ENCODE measurements at regions not wholly inside any gene's neighbourhood (a gene's known extent, or its start where the extent isn't known, plus 50 kb on each side); places are given as distances from the start of the nearest gene placed in this dataset.

GRCh38 chr5:12825163-12825562, 920.9 kb upstream of the CTNND2 start:
- Histone ChIP-seq H3K27ac (replicated peaks) (no peak overlapping the region), H3K27me3 (ENCODE audit: insufficient read depth, poor library complexity, severe bottlenecking) (no peaks in the 10 kb centered on the region), H3K4me3 (replicated peaks; ENCODE audit: insufficient read depth, low read length) (no peak overlapping the region)
- no peak for DNase-seq (ENCODE audit: low read depth in 1 of 2, low spot score in 1 of 2)
- no peak for TF ChIP-seq REST (IDR thresholded peaks at IDR 0.05; ENCODE audit: insufficient replicate concordance, low read depth)

- Histone ChIP-seq H3K4me3 (replicated peaks; ENCODE audit: insufficient read depth, low read length) (no peak overlapping the region), H3K27me3 (ENCODE audit: insufficient read depth, poor library complexity, severe bottlenecking) (no peaks in the 10 kb centered on the region), H3K27ac (replicated peaks) (no peak overlapping the region)
- no peak for DNase-seq (ENCODE audit: low read depth in 1 of 2, low spot score in 1 of 2)
- no peak for TF ChIP-seq REST (IDR thresholded peaks at IDR 0.05; ENCODE audit: insufficient replicate concordance, low read depth)
Observed at GRCh38 chr5:12805165-12805698, 901.0 kb upstream of the CTNND2 start.

- TF ChIP-seq POLR2AphosphoS5 (IDR thresholded peaks at IDR 0.05; ENCODE audit: low read depth) (no peak), SPI1 (IDR thresholded peaks at IDR 0.05; ENCODE audit: borderline replicate concordance, low read depth) (no peak), GABPA (IDR thresholded peaks at IDR 0.05; ENCODE audit: low read depth) (no peak), REST (IDR thresholded peaks at IDR 0.05; ENCODE audit: insufficient replicate concordance, low read depth) (no peak), CTCF (IDR thresholded peaks at IDR 0.05; ENCODE audit: insufficient read depth, low read length) (no peak)
- H3K27ac ChIP-seq (replicated peaks), result no peak overlapping the region
- H3K4me3 ChIP-seq (replicated peaks; ENCODE audit: insufficient read depth, low read length), result no peak overlapping the region
- H3K27me3 ChIP-seq (ENCODE audit: insufficient read depth, poor library complexity, severe bottlenecking), result no peaks in the 10 kb centered on the region
- no peak for DNase-seq (ENCODE audit: low read depth in 1 of 2, low spot score in 1 of 2)
Observed at GRCh38 chr5:12799165-12799564, 894.9 kb upstream of the CTNND2 start.

- H3K27ac ChIP-seq (replicated peaks), result no peak overlapping the region
Observed at GRCh38 chr5:12795333-12795663, 891.1 kb upstream of the CTNND2 start.

More at GRCh38 chr5:12795333-12795663, 891.1 kb upstream of the CTNND2 start:
- no peak overlapping the region for H3K4me3 ChIP-seq (replicated peaks; ENCODE audit: insufficient read depth, low read length)
- no peaks in the 10 kb centered on the region for H3K27me3 ChIP-seq (ENCODE audit: insufficient read depth, poor library complexity, severe bottlenecking)
- DNase-seq (ENCODE audit: low read depth in 1 of 2, low spot score in 1 of 2), result no peak
- TF ChIP-seq POLR2AphosphoS5 (IDR thresholded peaks at IDR 0.05; ENCODE audit: low read depth) (no peak), CTCF (IDR thresholded peaks at IDR 0.05; ENCODE audit: insufficient read depth, low read length) (no peak), REST (IDR thresholded peaks at IDR 0.05; ENCODE audit: insufficient replicate concordance, low read depth) (no peak), GABPA (IDR thresholded peaks at IDR 0.05; ENCODE audit: low read depth) (no peak), SPI1 (IDR thresholded peaks at IDR 0.05; ENCODE audit: borderline replicate concordance, low read depth) (no peak)
